Thyroid gland (tissue), 4 donors: ENCODE measurements at regions not wholly inside any gene's neighbourhood (a gene's known extent, or its start where the extent isn't known, plus 50 kb on each side); places are given as distances from the start of the nearest gene placed in this dataset.

Source experiments
- DNase-seq, 2 donors: peaks; one replicate each; pipeline ENCODE4 v3.0.0-alpha.2; 2019
- H3K27ac ChIP-seq, 3 donors: fragments of 200-600 bp; sonication (generic); 1 replicate in 2 of 3; 2 replicates in 1 of 3; pipeline ENCODE4 v1.5.1; 2016 to 2019; ENCODE audit warnings: mild to moderate bottlenecking in 1 of 3, moderate library complexity in 1 of 3
- H3K27me3 ChIP-seq: fragments of 200-600 bp; sonication (generic); one replicate; pipeline ENCODE4 v1.5.1; 2019
- H3K36me3 ChIP-seq, 2 donors: fragments of 200-600 bp; sonication (generic); one replicate each; pipeline ENCODE4 v1.5.1; 2016 to 2019
- H3K4me1 ChIP-seq, 2 donors: fragments of 200-600 bp; sonication (generic); one replicate each; pipeline ENCODE4 v1.5.1; 2017 to 2019
- H3K4me3 ChIP-seq, 3 donors: fragments of 200-600 bp; sonication (generic); replicated peaks in 1 of 3; 1 replicate in 2 of 3; 2 replicates in 1 of 3; pipeline ENCODE4 v1.5.1; 2016; ENCODE audit warnings: mild to moderate bottlenecking in 1 of 3
- H3K9me3 ChIP-seq: fragments of 200-600 bp; sonication (generic); one replicate; pipeline ENCODE4 v1.5.1; 2017
- CTCF ChIP-seq, 6 experiments: fragments of 200-600 bp in 3 of 6; fragments of 450-650 bp in 3 of 6; sonication (generic) in 3 of 6; IDR thresholded peaks; one replicate each; pipeline ENCODE4 v1.5.1; 2016 to 2019; ENCODE audit warnings: antibody characterized with exemption in 6 of 6, mild to moderate bottlenecking in 2 of 6, inconsistent platforms in 1 of 6, moderate library complexity in 1 of 6
- POLR2A ChIP-seq, 2 donors: fragments of 450-650 bp; IDR thresholded peaks; one replicate each; pipeline ENCODE4 v1.6.1; 2017; ENCODE audit warnings: antibody characterized with exemption in 2 of 2, mild to moderate bottlenecking in 2 of 2, moderate library complexity in 1 of 2
- WGBS, 2 donors: methylation state at CpG; one replicate each; pipeline ENCODE4 v1.1.5; 2017; 5-methylcytosine and 5-hydroxymethylcytosine counted together
- intact Hi-C: fragments of 100-400 bp; cut with DNase I; formaldehyde crosslinking; loops from one replicate; pipeline ENCODE4 v1.15.1; 2023

- DNase-seq: no peak
- Histone ChIP-seq H3K36me3 (no peaks in the 10 kb centered on the region), H3K9me3 (no peaks in the 10 kb centered on the region), H3K27me3 (no peaks in the 10 kb centered on the region), H3K27ac (no peak overlapping the region), H3K4me1 (no peaks in the 10 kb centered on the region), H3K4me3 (no peak overlapping the region)
- intact Hi-C loops: no loop called here
- TF ChIP-seq POLR2A (IDR thresholded peaks at IDR 0.05): no peak
- WGBS, 2 donors: 84 to 86% methylated on average over 1 of the region's 1 CpG
Measured at GRCh38 chr4:133324491-133324890, 175.4 kb downstream of the PCDH10 start.

- Histone ChIP-seq H3K27ac (no peak overlapping the region), H3K27me3 (no peaks in the 10 kb centered on the region), H3K9me3 (no peaks in the 10 kb centered on the region), H3K4me1 (no peaks in the 10 kb centered on the region), H3K4me3 (no peak overlapping the region), H3K36me3 (no peaks in the 10 kb centered on the region)
- intact Hi-C loops: no loop called here
- TF ChIP-seq CTCF (IDR thresholded peaks at IDR 0.05) (no peak), POLR2A (IDR thresholded peaks at IDR 0.05) (no peak)
- WGBS, 2 donors: 92 to 93% methylated on average over 3 of the region's 3 CpGs
- no peak for DNase-seq
Measured at GRCh38 chr4:133323670-133324069, 174.6 kb downstream of the PCDH10 start.

GRCh38 chr4:133320576-133321170, 171.6 kb downstream of the PCDH10 start:
- no peaks in the 10 kb centered on the region for H3K36me3 ChIP-seq
- no peaks in the 10 kb centered on the region for H3K27me3 ChIP-seq
- 13 to 24% methylated on average over 2 of the region's 2 CpGs for WGBS, 2 donors

GRCh38 chr4:133316909-133317308, 167.8 kb downstream of the PCDH10 start:
- Histone ChIP-seq H3K4me3 (no peak overlapping the region), H3K9me3 (no peaks in the 10 kb centered on the region), H3K27me3 (no peaks in the 10 kb centered on the region), H3K36me3 (no peaks in the 10 kb centered on the region), H3K4me1 (no peaks in the 10 kb centered on the region), H3K27ac (no peak overlapping the region)
- TF ChIP-seq CTCF (IDR thresholded peaks at IDR 0.05): no peak
- intact Hi-C loops: no loop called here
- 75 to 87% methylated on average over 5 of the region's 5 CpGs for WGBS, 2 donors
- DNase-seq: no peak

More at GRCh38 chr4:133320576-133321170, 171.6 kb downstream of the PCDH10 start:
- no peak overlapping the region for H3K27ac ChIP-seq
- no peak for DNase-seq
- intact Hi-C loops: no loop called here
- no peaks in the 10 kb centered on the region for H3K4me1 ChIP-seq
- TF ChIP-seq POLR2A (IDR thresholded peaks at IDR 0.05): no peak
- peak in 2 of 6 experiments; percentile 11 to 37 for TF ChIP-seq CTCF (IDR thresholded peaks at IDR 0.05)
- H3K4me3 ChIP-seq: no peak overlapping the region
- H3K9me3 ChIP-seq: no peaks in the 10 kb centered on the region

- no peaks in the 10 kb centered on the region for H3K9me3 ChIP-seq
- no peak overlapping the region for H3K27ac ChIP-seq
- 85 to 88% methylated on average over 1 of the region's 1 CpG for WGBS, 2 donors
- no peak for TF ChIP-seq POLR2A (IDR thresholded peaks at IDR 0.05)
- no peak for DNase-seq
- no peaks in the 10 kb centered on the region for H3K36me3 ChIP-seq
- intact Hi-C loops: no loop called here
- H3K4me1 ChIP-seq: no peaks in the 10 kb centered on the region
- H3K4me3 ChIP-seq: no peak overlapping the region
- no peaks in the 10 kb centered on the region for H3K27me3 ChIP-seq
Measured at GRCh38 chr4:133314991-133315390, 165.9 kb downstream of the PCDH10 start.

- DNase-seq: no peak
- Histone ChIP-seq H3K27me3 (no peaks in the 10 kb centered on the region), H3K9me3 (no peaks in the 10 kb centered on the region), H3K4me3 (no peak overlapping the region), H3K36me3 (no peaks in the 10 kb centered on the region), H3K27ac (no peak overlapping the region), H3K4me1 (no peaks in the 10 kb centered on the region)
- TF ChIP-seq POLR2A (IDR thresholded peaks at IDR 0.05): no peak
- TF ChIP-seq CTCF (IDR thresholded peaks at IDR 0.05): no peak
- WGBS, 2 donors: 57 to 70% methylated on average over 3 of the region's 3 CpGs
- intact Hi-C loops: no loop called here
Measured at GRCh38 chr4:133287396-133287795, 138.3 kb downstream of the PCDH10 start.
